Stimulated activated CD4-positive, alpha-beta T cell treated with anti-CD3 and anti-CD28 coated beads, Interleukin-1b, Interleukin-23, amount 100 ng/mL, for 4 hours (primary cell): ENCODE measurements at regions not wholly inside any gene's neighbourhood (a gene's known extent, or its start where the extent isn't known, plus 50 kb on each side); places are given as distances from the start of the nearest gene placed in this dataset.

ENCODE experiments used
- DNase-seq, 2 donors: peaks; one replicate each; pipeline ENCODE4 v3.0.0-alpha.2; 2020; ENCODE audit warnings: low read depth in 2 of 2

DNA sequence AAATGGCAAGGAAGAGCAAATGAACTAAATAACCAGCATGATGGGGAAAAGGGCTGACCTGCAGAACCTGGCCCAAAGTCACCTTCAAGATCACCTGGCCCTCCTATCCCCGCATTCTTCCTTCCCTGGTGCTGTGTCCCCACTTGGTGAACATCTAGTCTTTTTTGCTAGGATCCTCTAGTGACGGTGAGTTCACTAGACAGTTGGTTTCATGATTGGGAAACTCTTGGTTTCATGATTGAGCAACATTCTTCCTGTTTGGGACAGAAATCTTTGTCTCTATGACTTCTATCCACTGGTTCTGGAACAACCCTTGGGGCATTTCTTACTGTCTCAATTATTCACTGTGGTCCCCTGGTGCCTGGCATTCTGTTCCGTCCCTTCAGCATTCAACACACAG, 50.2 kb upstream of the DAB2IP start:
- DNase-seq = no peak
